ENCODE measurements at regions not wholly inside any gene's neighbourhood (a gene's known extent, or its start where the extent isn't known, plus 50 kb on each side); places are given as distances from the start of the nearest gene placed in this dataset.

- H3K27ac Mint-ChIP-seq (ENCODE audit: unreplicated experiment): peak overlapping the region; percentile 82
These were observed 162.0 kb downstream of the KLF13 start for GRCh38 chr15:31488437-31489204.

GRCh38 chr15:31489281-31489680 is 162.6 kb downstream of the KLF13 start:
- TF ChIP-seq CTCF (IDR thresholded peaks at IDR 0.05): no peak
- H3K4me1 Mint-ChIP-seq (ENCODE audit: low read depth): peaks cover 25% of the 10 kb centered on the region
- H3K4me3 Mint-ChIP-seq (ENCODE audit: unreplicated experiment): no peak overlapping the region
- H3K27ac Mint-ChIP-seq (ENCODE audit: unreplicated experiment): no peak overlapping the region
- H3K36me3 Mint-ChIP-seq (ENCODE audit: low read depth): peaks cover 13% of the 10 kb centered on the region
- H3K27me3 Mint-ChIP-seq (ENCODE audit: low read depth): no peaks in the 10 kb centered on the region
- no peak for DNase-seq (ENCODE audit: low spot score)
- peaks cover 27% of the 10 kb centered on the region for H3K9me3 Mint-ChIP-seq (ENCODE audit: low read depth)

More at GRCh38 chr15:31488437-31489204, 162.0 kb downstream of the KLF13 start:
- no peak for DNase-seq (ENCODE audit: low spot score)
- peaks cover 21% of the 10 kb centered on the region for H3K9me3 Mint-ChIP-seq (ENCODE audit: low read depth)
- H3K36me3 Mint-ChIP-seq (ENCODE audit: low read depth): peaks cover 11% of the 10 kb centered on the region
- TF ChIP-seq CTCF (IDR thresholded peaks at IDR 0.05): peak; percentile 98
- no peak overlapping the region for H3K4me3 Mint-ChIP-seq (ENCODE audit: unreplicated experiment)
- H3K27me3 Mint-ChIP-seq (ENCODE audit: low read depth): no peaks in the 10 kb centered on the region
- peaks cover 26% of the 10 kb centered on the region for H3K4me1 Mint-ChIP-seq (ENCODE audit: low read depth)

GRCh38 chr15:31489801-31490646 is 163.4 kb downstream of the KLF13 start:
- H3K27me3 Mint-ChIP-seq (ENCODE audit: low read depth): no peaks in the 10 kb centered on the region
- DNase-seq (ENCODE audit: low spot score): no peak
- peak; percentile 94 for TF ChIP-seq CTCF (IDR thresholded peaks at IDR 0.05)
- peaks cover 27% of the 10 kb centered on the region for H3K9me3 Mint-ChIP-seq (ENCODE audit: low read depth)
- no peak overlapping the region for H3K4me3 Mint-ChIP-seq (ENCODE audit: unreplicated experiment)
- peaks cover 13% of the 10 kb centered on the region for H3K36me3 Mint-ChIP-seq (ENCODE audit: low read depth)
- no peak overlapping the region for H3K27ac Mint-ChIP-seq (ENCODE audit: unreplicated experiment)
- H3K4me1 Mint-ChIP-seq (ENCODE audit: low read depth): peaks cover 22% of the 10 kb centered on the region

- TF ChIP-seq CTCF (IDR thresholded peaks at IDR 0.05): no peak
- H3K9me3 Mint-ChIP-seq (ENCODE audit: low read depth): peaks cover 27% of the 10 kb centered on the region
- peaks cover 13% of the 10 kb centered on the region for H3K36me3 Mint-ChIP-seq (ENCODE audit: low read depth)
- H3K27ac Mint-ChIP-seq (ENCODE audit: unreplicated experiment): no peak overlapping the region
- no peaks in the 10 kb centered on the region for H3K27me3 Mint-ChIP-seq (ENCODE audit: low read depth)
- H3K4me3 Mint-ChIP-seq (ENCODE audit: unreplicated experiment): no peak overlapping the region
- H3K4me1 Mint-ChIP-seq (ENCODE audit: low read depth): peaks cover 2% of the 10 kb centered on the region
- DNase-seq (ENCODE audit: low spot score): no peak
These were observed 168.2 kb downstream of the KLF13 start for GRCh38 chr15:31494786-31495185.

GRCh38 chr15:31495281-31495680 is 168.6 kb downstream of the KLF13 start:
- Mint-ChIP-seq H3K4me3 (ENCODE audit: unreplicated experiment) (no peak overlapping the region), H3K27ac (ENCODE audit: unreplicated experiment) (no peak overlapping the region), H3K27me3 (ENCODE audit: low read depth) (no peaks in the 10 kb centered on the region), H3K9me3 (ENCODE audit: low read depth) (peaks cover 27% of the 10 kb centered on the region), H3K36me3 (ENCODE audit: low read depth) (peaks cover 13% of the 10 kb centered on the region), H3K4me1 (ENCODE audit: low read depth) (no peaks in the 10 kb centered on the region)
- no peak for TF ChIP-seq CTCF (IDR thresholded peaks at IDR 0.05)
- DNase-seq (ENCODE audit: low spot score): no peak
